Inferior parietal cortex (tissue), 1 donor: ENCODE measurements at regions not wholly inside any gene's neighbourhood (a gene's known extent, or its start where the extent isn't known, plus 50 kb on each side); places are given as distances from the start of the nearest gene placed in this dataset.
A peak's percentile ranks its signal among the peaks of the same experiment; 100 is the strongest.
"Not testable (repeated sequence)": the region's sequence is repeated elsewhere in the genome, so short reads cannot be mapped to it uniquely, and the experiment has no call there.

Source experiments
- DNase-seq: peaks from one replicate; pipeline ENCODE4 v3.0.0-alpha.2; 2016; ENCODE audit errors: extremely low spot score

GRCh38 chr7:66456431-66456830 is 172.2 kb upstream of the KCTD7 start:
- not testable (repeated sequence) for DNase-seq

GRCh38 chr7:66458991-66459390 is 169.7 kb upstream of the KCTD7 start:
- DNase-seq: not testable (repeated sequence)

- DNase-seq: not testable (repeated sequence)
Measured at GRCh38 chr7:66459783-66460413, 168.8 kb upstream of the KCTD7 start.

- DNase-seq: no peak
Measured at GRCh38 chr7:66460921-66461361, 167.7 kb upstream of the KCTD7 start.

- DNase-seq: not testable (repeated sequence)
Measured at GRCh38 chr7:66461397-66461796, 167.3 kb upstream of the KCTD7 start.

- DNase-seq: not testable (repeated sequence)
Measured at GRCh38 chr7:66462831-66463230, 165.8 kb upstream of the KCTD7 start.

GRCh38 chr7:66464059-66464458 is 164.6 kb upstream of the KCTD7 start:
- no peak for DNase-seq

GRCh38 chr7:66466081-66466600 is 162.5 kb upstream of the KCTD7 start:
- DNase-seq: no peak

- no peak for DNase-seq
Measured at GRCh38 chr7:66467887-66468286, 160.8 kb upstream of the KCTD7 start.

- not testable (repeated sequence) for DNase-seq
Measured at GRCh38 chr7:66473064-66473463, 155.6 kb upstream of the KCTD7 start.

GRCh38 chr7:66474441-66474840 is 154.2 kb upstream of the KCTD7 start:
- DNase-seq: no peak

GRCh38 chr7:66476056-66476455 is 152.6 kb upstream of the KCTD7 start:
- DNase-seq: not testable (repeated sequence)

GRCh38 chr7:66477822-66478397 is 150.8 kb upstream of the KCTD7 start:
- not testable (repeated sequence) for DNase-seq

GRCh38 chr7:66481229-66481628 is 147.5 kb upstream of the KCTD7 start:
- DNase-seq: not testable (repeated sequence)

- not testable (repeated sequence) for DNase-seq
Measured at GRCh38 chr7:66489065-66489464, 139.6 kb upstream of the KCTD7 start.

- DNase-seq: not testable (repeated sequence)
Measured at GRCh38 chr7:66489741-66490140, 138.9 kb upstream of the KCTD7 start.

GRCh38 chr7:66490979-66491378 is 137.7 kb upstream of the KCTD7 start:
- not testable (repeated sequence) for DNase-seq

- DNase-seq: not testable (repeated sequence)
Measured at GRCh38 chr7:66492405-66492804, 136.3 kb upstream of the KCTD7 start.

GRCh38 chr7:66493235-66494205 is 135.2 kb upstream of the KCTD7 start:
- DNase-seq: peak; percentile 98

- no peak for DNase-seq
Measured at GRCh38 chr7:66497346-66497745, 131.3 kb upstream of the KCTD7 start.

- DNase-seq: no peak
Measured at GRCh38 chr7:66500087-66500486, 128.6 kb upstream of the KCTD7 start.
